HG02798 (cell line): ENCODE measurements at regions not wholly inside any gene's neighbourhood (a gene's known extent, or its start where the extent isn't known, plus 50 kb on each side); places are given as distances from the start of the nearest gene placed in this dataset.

Experiments
- ATAC-seq: cut with Tn5 transposase; IDR thresholded peaks from one replicate; pipeline ENCODE4 v1.9.1; 2021; ENCODE audit warnings: mild to moderate bottlenecking; ENCODE audit not compliant: unreplicated experiment, poor library complexity

DNA sequence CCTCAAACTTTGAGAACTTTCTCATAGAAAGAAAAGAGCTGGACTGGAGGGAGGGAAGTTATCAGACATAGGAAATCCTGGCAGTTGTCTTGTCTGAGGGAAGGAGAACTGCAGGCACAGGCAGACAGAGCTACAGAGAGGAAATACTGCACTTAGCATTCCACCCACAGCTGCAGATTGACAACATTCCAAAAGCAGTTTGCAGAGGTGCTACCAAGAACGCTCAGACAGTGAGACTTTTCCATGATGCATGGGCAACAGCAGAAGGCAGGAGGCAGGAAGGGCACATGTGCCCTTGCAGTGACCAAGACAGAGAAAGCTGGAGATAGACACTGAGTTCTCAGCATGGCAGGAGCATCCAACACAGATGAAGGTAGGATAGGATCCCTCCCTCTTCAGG lies 327.5 kb upstream of the ZNF462 start:
- ATAC-seq = no peak

GRCh38 chr9:106557996-106558667 lies 304.8 kb upstream of the ZNF462 start:
- ATAC-seq = no peak

DNA sequence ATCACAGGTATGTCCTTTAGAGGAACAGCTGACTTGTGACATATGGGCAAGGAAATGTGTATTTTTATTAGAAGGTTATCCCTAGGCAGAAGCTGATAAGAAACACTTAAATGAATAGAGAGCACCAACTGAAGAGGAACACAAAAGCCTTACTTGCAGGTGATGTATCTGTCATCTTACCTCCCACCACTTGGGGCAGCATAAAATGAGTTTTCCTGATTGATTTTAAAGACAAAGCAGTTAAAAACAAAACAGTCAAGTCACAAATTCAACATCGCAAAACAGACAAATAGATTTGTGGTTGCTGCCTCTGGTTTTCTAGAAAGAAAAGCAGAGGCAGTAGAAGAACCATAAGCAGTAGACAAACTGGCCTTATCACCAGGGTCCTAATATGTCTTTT lies 302.4 kb upstream of the ZNF462 start:
- ATAC-seq = no peak

DNA sequence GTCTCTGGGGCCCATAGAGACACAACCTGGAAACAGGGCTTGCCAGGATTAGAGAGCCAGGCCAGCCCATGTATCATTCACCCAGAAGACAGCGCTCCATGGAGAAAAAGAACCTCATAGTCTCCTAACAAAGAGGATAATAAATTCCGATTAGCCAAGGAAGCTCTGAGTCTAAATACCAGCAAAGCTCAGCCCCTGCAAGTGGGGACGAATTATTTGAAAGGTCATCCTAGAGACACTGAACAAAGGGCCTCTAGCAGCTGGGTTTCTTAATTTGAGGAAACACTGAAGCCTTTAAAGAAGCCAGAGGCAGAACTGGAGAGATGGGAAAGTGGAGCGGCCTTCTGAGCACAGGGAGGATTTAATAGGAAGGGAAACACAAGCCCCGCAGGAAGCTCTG lies 287.1 kb upstream of the ZNF462 start:
- ATAC-seq = no peak

- ATAC-seq = no peak
These were observed 286.7 kb upstream of the ZNF462 start for GRCh38 chr9:106576232-106576760.

DNA sequence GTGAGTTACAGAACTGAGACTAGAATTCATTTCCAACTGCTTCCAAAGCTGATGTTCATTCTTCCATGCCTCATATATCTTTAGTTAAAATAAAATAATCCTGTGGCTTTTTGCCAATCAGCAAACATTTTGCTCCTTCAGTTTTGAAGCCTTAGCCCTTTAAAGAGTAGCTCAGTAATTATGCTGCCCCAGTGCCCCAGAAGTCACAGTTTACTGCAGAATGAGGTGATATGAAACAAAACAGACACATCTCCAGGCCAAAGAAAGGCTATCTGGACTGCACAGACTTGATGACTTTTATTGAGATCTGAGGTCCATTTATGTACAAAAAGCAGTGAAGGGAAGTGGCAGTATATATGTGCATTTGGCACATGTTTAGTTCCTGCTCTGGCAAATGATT lies 285.8 kb upstream of the ZNF462 start:
- ATAC-seq = no peak

- no peak for ATAC-seq
These were observed 282.4 kb upstream of the ZNF462 start for GRCh38 chr9:106580546-106580945.

GRCh38 chr9:106581973-106582372 lies 281.0 kb upstream of the ZNF462 start:
- no peak for ATAC-seq

DNA sequence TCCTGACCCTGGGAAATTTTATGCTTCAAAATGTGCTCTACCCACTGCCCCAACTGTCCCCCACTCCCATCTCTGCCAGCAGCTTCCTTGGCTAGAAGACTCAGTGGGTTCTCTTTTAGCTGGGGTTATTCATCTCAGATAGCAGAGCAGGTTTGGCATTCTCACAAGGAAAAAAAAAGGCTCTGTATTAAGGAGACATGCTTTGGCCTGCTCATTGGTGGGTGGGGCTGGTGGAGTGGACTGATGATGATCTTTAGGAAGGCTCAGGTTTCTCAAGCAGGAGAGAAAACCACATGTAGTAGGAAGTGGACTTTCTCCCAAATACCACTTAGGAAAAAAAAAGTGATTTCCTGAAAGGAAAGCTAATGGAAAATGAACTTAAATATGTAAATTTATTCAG lies 279.2 kb upstream of the ZNF462 start:
- no peak for ATAC-seq

- no peak for ATAC-seq
These were observed 275.9 kb upstream of the ZNF462 start for GRCh38 chr9:106587042-106587441.

DNA sequence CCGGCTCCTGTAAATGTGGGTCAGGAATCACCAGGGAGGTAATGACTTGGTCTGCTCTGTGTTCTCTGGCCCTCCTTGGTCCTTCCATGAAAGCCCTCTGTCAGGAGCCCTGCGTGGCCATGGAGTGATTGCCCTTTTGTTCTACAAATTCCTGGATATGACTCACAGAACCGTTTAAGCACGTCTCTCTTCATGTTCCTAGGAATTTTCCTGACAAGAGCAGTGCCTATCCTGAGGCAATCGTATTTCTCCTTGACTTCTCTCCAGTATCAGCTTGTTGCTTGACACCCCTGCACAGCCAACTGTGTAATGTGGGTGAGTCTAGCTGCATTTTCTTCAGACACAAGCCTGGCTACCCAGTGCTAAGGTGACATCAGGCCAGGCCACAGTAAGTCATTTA lies 274.3 kb upstream of the ZNF462 start:
- ATAC-seq = no peak

GRCh38 chr9:106590759-106591505 lies 272.0 kb upstream of the ZNF462 start:
- no peak for ATAC-seq

GRCh38 chr9:106593201-106593600 lies 269.8 kb upstream of the ZNF462 start:
- ATAC-seq = no peak

DNA sequence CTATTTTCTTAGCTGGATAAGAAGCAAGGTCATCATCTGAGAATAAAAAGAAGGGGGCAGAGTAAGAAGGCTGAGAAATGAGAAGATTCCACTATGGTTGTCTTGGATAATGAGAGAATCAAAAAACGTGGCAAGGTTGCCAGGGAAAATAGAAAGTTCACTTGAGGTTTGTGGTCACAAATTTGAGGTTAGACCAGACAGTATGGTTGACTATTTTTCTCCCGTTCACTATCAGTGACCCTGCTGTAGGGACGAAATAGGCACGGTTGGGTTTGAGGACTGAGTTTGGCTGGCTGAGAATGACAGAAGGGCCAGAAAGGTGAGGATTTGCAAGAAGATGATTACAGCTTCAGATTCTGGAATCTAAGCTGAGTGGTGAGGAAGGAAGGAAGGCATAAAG lies 266.0 kb upstream of the ZNF462 start:
- no peak for ATAC-seq

DNA sequence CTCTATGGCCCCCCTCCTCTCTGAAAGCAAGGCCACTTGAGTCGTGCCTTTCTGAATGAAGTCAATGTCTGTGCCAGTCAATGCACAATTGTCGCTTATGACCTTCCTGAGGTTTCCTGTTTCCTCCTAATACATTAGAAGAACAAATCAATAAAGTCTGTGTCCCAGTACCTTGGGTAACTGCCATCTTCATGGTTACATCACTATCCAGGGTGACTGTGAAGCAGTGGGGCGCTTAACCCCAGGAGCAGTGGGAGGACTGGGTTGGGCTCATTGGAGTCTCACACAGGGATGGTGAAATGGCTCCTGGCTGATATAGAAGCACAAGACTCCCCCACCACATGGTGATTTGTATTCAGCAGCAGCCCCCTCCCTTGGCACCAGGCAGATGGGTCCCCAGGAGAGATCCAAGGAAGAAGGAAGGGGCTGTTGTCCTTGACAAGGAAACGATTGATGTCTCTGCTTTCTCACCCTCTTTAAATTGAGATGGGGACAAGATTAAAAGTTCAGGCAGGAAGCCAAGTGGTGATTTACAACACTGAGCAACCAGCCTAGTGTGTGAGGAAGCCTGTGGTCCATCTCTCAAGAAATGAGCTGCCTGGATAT lies 261.9 kb upstream of the ZNF462 start:
- ATAC-seq = no peak

- no peak for ATAC-seq
These were observed 260.6 kb upstream of the ZNF462 start for GRCh38 chr9:106602344-106602743.

DNA sequence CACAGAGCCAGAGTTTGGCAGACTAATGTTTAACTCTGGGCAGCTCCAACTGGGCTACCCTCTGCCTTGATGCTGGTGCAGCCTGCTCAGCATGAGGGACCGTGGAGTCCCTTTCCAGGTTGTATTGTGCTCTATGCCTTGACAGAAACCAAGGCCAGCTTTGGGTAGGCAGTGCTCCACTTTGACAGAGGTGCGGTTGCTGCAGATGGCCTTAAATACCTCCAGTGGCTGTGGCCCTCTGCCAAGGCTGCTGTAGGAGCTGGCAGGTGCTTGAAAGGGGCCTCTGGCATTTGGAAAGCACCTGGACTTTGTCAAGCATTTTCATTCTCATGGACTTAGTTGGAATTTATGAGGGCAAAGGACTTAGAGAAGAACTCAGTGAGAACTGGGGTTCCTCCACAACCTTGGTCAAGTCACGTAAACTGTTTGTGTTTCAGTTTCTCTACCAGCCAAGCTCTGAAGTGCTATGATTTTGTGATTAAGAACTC lies 249.7 kb upstream of the ZNF462 start:
- no peak for ATAC-seq

- ATAC-seq = no peak
These were observed 247.7 kb upstream of the ZNF462 start for GRCh38 chr9:106615118-106615889.

DNA sequence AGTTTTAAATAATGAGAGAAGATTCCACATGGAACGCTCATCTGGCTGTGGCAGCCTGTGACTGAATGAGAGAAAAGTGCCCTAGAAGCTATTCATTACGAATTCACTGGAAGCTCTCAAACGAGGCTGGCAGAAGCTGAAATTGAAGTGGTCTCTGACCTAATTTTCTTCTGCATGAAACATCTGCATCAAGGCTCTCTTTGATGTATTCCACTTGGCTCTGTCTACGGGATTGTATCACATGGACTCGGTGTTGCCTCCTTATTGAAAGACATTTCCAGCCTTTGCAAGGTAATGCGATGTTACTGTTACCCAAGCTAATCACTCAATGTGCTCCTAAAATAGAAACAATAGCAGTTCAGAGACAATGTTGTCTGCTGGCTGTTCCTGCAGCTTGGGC lies 246.9 kb upstream of the ZNF462 start:
- ATAC-seq = no peak

GRCh38 chr9:106616851-106617345 lies 246.1 kb upstream of the ZNF462 start:
- no peak for ATAC-seq
